SJCRH30 (cell line): ENCODE measurements at regions not wholly inside any gene's neighbourhood (a gene's known extent, or its start where the extent isn't known, plus 50 kb on each side); places are given as distances from the start of the nearest gene placed in this dataset.

ENCODE experiments used
- DNase-seq, 2 experiments: peaks; one replicate each; pipeline ENCODE4 v3.0.0-alpha.2; 2015 to 2020
- H3K27ac ChIP-seq: fragments of 250-450 bp; sonication (Bioruptor Pico); 2 replicates; pipeline ENCODE4 v1.5.1; 2020; ENCODE audit warnings: mild to moderate bottlenecking, moderate library complexity
- H3K27me3 ChIP-seq: fragments of 250-450 bp; sonication (Bioruptor Pico); 2 replicates; pipeline ENCODE4 v1.5.1; 2020; ENCODE audit warnings: mild to moderate bottlenecking, moderate library complexity
- H3K36me3 ChIP-seq: fragments of 250-450 bp; sonication (Bioruptor Pico); 2 replicates; pipeline ENCODE4 v1.5.1; 2020; ENCODE audit warnings: mild to moderate bottlenecking, moderate library complexity
- H3K4me1 ChIP-seq: fragments of 250-450 bp; sonication (Bioruptor Pico); 2 replicates; pipeline ENCODE4 v1.5.1; 2020; ENCODE audit warnings: mild to moderate bottlenecking, moderate library complexity
- H3K4me3 ChIP-seq: fragments of 250-450 bp; sonication (Bioruptor Pico); 2 replicates; pipeline ENCODE4 v1.5.1; 2020; ENCODE audit warnings: mild to moderate bottlenecking, moderate library complexity
- H3K9me3 ChIP-seq: fragments of 250-450 bp; sonication (Bioruptor Pico); replicated peaks from 2 replicates; pipeline ENCODE4 v1.5.1; 2020; ENCODE audit warnings: mild to moderate bottlenecking, moderate library complexity

DNA sequence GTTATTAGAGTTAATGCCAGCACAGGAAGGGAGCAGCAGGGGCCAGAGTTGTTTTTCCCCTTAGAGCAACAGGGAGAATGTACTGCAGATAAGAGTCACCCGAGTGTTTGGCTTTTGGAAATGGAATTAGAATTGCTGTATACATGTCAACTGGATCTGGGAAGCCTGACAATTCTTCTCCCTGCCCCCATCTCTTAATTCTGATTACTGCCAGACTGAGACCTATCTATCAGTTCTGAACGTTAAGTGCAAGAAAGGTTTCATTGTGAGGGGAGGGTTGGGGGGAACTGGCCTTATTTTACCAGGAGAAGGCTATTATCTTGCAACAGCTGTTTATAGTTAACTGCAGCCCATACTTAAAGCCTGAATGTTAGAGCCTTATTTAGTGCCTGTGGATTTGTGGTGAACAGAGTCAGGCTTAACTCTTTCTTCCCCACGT is 424.5 kb upstream of the CDH11 start:
- H3K27me3 ChIP-seq, result no peaks in the 10 kb centered on the region
- H3K4me1 ChIP-seq, result peaks cover 36% of the 10 kb centered on the region
- peaks cover 8% of the 10 kb centered on the region for H3K9me3 ChIP-seq
- no peaks in the 10 kb centered on the region for H3K36me3 ChIP-seq
- peak overlapping the region; percentile 65 for H3K27ac ChIP-seq
- peak; percentile 51 to 82 for DNase-seq
- H3K4me3 ChIP-seq, result peak overlapping the region; percentile 24

DNA sequence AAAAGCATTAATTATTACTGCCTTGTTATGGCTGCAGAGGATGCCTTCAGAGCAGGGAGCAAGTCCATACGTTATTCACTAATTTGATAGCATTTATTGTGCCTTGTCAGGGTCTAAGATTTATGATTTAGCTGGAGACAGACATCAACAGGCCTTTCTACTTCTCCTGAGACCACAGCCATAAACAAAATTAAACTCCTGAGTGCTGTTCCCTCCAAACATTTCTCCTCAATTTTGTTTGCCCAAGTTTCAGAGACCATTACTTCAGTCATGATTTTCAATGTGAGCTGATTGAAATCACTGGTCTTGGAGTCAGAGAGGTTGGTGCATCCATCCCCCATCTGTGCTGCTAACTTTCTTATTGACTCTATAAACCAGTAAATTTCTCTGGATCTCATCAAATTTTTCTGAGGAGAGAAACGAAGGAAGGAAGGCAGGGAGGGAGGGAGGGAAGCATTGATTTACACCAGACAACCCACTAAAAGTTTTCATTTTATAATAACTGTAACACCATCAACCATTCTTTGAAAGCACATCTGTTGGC is 423.6 kb upstream of the CDH11 start:
- DNase-seq, result no peak
- no peak overlapping the region for H3K27ac ChIP-seq
- peaks cover 36% of the 10 kb centered on the region for H3K4me1 ChIP-seq
- no peaks in the 10 kb centered on the region for H3K27me3 ChIP-seq
- no peaks in the 10 kb centered on the region for H3K36me3 ChIP-seq
- H3K9me3 ChIP-seq, result peaks cover 7% of the 10 kb centered on the region
- no peak overlapping the region for H3K4me3 ChIP-seq

DNA sequence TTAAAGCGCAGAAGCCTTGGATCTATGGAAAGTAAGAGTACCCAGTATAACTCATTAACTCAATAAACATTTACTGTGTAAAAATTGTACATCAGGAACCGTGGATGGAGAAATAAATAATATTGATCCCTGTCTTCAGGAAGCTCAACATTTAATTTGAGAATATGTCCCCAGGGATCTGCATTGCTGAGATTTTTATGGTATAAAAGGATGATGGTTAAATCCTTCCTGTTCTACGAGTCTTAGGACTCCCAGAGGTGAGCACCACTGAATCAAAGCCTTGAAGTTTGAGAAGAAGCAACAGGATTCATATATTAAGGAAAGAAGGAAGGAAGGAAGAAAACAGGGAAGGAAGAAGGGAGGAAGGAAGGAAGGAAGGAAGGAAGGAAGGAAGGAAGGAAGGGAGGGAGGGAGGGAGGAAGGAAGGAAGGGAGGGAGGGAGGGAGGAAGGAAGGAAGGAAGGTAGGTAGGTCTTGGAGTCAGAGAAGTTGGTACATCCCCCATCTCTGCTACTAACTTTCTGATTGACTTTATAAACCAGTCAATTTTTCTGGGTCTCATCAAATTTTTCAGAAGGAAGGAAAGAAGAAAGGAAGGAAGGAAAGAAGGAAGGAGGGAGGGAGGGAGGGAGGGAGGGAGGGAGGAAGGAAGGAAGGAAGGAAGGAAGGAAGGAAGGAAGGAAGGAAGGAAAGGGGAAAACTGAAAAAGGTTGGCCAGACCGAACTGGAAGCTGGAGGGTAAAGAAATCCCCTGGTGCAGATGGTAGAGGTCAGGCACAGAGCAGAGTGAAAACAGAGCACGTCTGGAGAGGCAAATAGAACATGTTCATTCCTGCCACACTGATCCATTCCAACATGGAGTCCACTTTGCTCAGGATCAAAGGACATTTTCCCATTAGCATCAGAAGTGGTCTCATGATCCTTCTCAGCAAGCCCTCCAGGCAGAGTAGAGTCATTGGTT is 422.2 kb upstream of the CDH11 start:
- H3K4me3 ChIP-seq, result no peak overlapping the region
- DNase-seq, result no peak
- no peaks in the 10 kb centered on the region for H3K36me3 ChIP-seq
- peaks cover 36% of the 10 kb centered on the region for H3K4me1 ChIP-seq
- H3K27me3 ChIP-seq, result no peaks in the 10 kb centered on the region
- H3K9me3 ChIP-seq, result 0 out of 2 replicates have a peak, but pooled peaks cover 3% of the 10 kb centered on the region
- H3K27ac ChIP-seq, result no peak overlapping the region

DNA sequence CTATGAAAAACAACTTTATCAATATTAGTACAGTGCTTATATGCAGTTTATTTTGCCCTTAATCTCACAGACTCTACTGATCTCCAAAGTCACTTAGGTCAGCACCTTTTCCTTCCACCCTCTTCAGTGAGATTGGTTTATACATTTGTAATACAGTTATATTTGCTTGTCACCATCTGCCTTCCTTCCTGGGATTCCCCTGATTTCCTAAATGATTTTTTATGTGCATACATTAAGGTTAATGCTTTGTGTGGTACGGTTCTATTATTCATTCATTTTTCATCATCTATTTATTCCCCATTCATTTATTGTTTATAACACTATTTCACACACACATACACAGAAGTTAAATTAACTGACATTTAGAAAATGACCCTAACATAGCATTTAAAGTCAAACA is 419.8 kb upstream of the CDH11 start:
- DNase-seq, result no peak
- Histone ChIP-seq H3K4me3 (no peak overlapping the region), H3K27ac (no peak overlapping the region), H3K27me3 (no peaks in the 10 kb centered on the region), H3K9me3 (0 out of 2 replicates have a peak, but pooled peaks cover 3% of the 10 kb centered on the region), H3K4me1 (peaks cover 15% of the 10 kb centered on the region), H3K36me3 (no peaks in the 10 kb centered on the region)

DNA sequence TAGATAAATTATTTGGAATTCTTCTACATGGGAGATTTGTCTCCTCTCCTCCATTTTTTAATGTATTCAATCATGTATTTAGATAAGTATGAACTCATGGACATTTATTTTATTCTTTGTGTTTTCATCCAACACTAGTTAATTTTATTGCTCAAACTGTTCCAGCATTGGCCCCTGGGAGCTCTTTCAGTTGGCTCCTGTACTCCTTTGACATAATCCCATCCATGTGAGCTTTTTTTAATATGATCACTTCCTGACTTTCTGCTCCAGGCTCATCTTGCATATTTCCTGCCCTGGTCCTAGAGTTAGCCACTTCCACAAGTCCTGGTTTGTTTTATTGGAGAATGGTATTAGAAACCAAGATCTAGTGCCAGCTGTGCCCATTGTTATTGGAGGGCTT is 419.0 kb upstream of the CDH11 start:
- Histone ChIP-seq H3K9me3 (0 out of 2 replicates have a peak, but pooled peaks cover 3% of the 10 kb centered on the region), H3K4me1 (peaks cover 7% of the 10 kb centered on the region), H3K36me3 (no peaks in the 10 kb centered on the region), H3K4me3 (no peak overlapping the region), H3K27ac (no peak overlapping the region), H3K27me3 (no peaks in the 10 kb centered on the region)
- DNase-seq, result no peak

DNA sequence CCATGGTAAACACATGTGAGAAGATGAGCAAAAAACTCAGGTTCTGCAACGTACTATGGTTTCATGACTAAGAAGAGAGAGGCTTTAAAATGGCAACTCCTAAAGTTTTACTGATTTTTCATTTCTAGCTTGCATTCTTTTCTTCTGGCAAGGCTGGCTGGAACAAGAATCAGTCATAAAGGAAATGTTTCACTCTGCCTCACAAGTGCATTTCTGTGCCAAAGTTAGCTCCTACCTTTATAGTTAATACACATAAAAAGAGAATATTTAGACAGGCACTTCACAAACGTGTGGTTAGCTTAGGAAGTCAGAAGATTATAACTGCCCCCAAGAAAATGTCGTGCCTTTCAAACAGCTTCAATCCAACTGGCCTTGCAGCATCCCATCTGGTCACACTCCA is 417.1 kb upstream of the CDH11 start:
- Histone ChIP-seq H3K36me3 (no peaks in the 10 kb centered on the region), H3K4me1 (no peaks in the 10 kb centered on the region; the same call in 1 of the 2 replicates), H3K4me3 (no peak overlapping the region), H3K27ac (no peak overlapping the region), H3K9me3 (0 out of 2 replicates have a peak, but pooled peaks cover 3% of the 10 kb centered on the region), H3K27me3 (no peaks in the 10 kb centered on the region)
- DNase-seq, result no peak

DNA sequence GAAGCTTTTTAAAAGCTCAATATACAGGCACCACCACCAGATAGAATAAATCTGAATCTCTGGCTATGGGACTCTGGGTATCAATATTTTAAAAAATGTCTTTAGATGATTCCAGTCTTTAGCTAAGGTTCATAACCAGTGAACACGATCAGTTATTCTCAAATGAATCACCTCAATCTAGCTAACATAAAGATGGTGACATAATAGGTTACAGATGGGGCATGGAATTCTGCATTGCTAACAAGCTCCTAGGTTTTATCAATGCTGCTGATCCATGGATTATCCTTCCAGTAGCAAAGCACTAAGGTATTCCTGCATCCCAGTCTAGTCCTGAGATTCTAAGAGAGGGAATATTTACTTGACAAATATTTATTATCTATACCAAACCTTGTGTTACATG is 415.5 kb upstream of the CDH11 start:
- Histone ChIP-seq H3K9me3 (0 out of 2 replicates have a peak, but pooled peaks cover 3% of the 10 kb centered on the region), H3K4me3 (no peak overlapping the region), H3K27me3 (no peaks in the 10 kb centered on the region), H3K27ac (no peak overlapping the region), H3K36me3 (no peaks in the 10 kb centered on the region), H3K4me1 (no peaks in the 10 kb centered on the region; the same call in 1 of the 2 replicates)
- no peak for DNase-seq

DNA sequence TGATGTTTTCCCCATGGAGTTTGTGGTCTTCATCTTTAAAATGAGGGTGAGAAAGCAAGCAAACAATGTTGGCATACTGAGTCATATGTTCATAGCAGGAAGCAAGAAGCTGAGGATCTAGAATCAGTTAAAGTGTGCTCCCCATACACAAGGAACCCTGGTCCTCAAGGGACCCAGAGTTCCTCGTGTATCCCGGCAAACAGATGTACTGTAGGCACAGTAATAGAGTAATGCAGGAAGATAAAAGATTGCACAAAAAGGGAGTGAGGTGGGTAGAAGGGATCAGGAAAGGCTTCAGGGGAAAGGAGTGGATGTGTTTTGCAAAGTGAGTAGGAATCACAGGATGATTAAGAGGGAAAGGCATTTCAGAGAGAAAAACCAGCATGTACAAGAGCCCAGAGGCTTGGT is 412.3 kb upstream of the CDH11 start:
- Histone ChIP-seq H3K36me3 (no peaks in the 10 kb centered on the region), H3K27ac (no peak overlapping the region), H3K9me3 (no peaks in the 10 kb centered on the region), H3K27me3 (no peaks in the 10 kb centered on the region), H3K4me3 (no peak overlapping the region), H3K4me1 (0 out of 2 replicates have a peak, but pooled peaks cover 3% of the 10 kb centered on the region)
- DNase-seq, result no peak

DNA sequence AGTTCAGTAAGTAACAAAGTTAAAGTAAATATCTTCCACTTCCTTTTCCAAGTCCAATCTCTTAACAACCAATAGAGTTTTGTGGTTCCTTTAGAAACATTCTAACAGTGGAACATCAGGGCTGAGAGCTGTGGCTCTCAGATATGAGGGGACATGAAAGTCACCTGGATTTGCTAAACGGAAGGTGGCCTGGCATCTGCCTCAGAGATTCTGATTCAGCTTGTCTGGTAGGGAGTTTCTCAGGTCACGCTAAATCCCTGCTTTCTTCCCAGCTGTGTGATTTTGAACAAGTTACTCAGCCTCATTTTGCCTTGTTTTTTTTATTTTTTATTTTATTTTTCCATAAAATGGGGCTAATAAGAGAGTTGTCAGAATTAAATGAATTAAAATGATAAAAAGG is 411.0 kb upstream of the CDH11 start:
- Histone ChIP-seq H3K27ac (no peak overlapping the region), H3K27me3 (no peaks in the 10 kb centered on the region), H3K4me1 (0 out of 2 replicates have a peak, but pooled peaks cover 3% of the 10 kb centered on the region), H3K36me3 (no peaks in the 10 kb centered on the region), H3K9me3 (no peaks in the 10 kb centered on the region), H3K4me3 (no peak overlapping the region)
- DNase-seq, result no peak

DNA sequence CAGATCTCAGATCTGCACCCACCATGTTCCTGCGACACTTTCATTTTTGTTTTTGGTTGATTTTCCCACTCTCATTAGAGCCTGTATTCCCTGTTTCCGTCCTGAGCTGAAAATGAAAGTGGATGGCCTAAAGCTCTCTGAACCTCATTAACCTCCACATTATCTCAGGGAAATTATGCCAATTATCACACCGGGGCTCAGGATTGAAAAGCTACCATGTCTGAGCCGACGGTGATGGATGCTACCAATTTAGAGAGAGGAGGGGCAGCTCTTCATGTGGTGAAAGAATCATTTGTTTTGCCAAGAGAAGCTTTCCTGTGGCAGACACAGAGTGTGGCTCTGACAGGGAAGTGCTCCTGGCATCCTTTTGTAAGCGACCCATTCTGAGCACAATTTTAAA is 410.4 kb upstream of the CDH11 start:
- no peak overlapping the region for H3K27ac ChIP-seq
- H3K27me3 ChIP-seq, result no peaks in the 10 kb centered on the region
- H3K36me3 ChIP-seq, result no peaks in the 10 kb centered on the region
- H3K4me1 ChIP-seq, result 0 out of 2 replicates have a peak, but pooled peaks cover 3% of the 10 kb centered on the region
- no peaks in the 10 kb centered on the region for H3K9me3 ChIP-seq
- H3K4me3 ChIP-seq, result no peak overlapping the region
- DNase-seq, result no peak

DNA sequence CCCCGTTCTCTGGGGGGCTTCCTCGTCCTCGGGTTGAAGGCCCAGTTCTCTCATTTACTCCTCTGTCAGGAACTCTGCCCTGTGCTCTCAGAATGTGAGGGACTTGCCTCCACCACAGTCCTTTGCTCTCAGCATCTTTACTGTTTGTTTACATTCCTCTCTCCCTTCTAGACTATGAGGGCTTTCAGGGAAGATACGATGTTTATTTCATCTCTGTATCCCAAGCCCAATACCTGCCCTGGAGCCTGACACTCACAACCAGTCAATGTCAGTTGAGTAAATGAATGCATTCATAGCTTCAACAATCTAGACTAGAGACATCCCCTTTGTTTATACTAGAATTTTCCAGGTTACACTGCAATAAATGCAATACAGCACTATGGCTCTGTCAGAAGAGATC is 409.6 kb upstream of the CDH11 start:
- no peaks in the 10 kb centered on the region for H3K27me3 ChIP-seq
- 0 out of 2 replicates have a peak, but pooled peaks cover 3% of the 10 kb centered on the region for H3K4me1 ChIP-seq
- H3K36me3 ChIP-seq, result no peaks in the 10 kb centered on the region
- H3K9me3 ChIP-seq, result no peaks in the 10 kb centered on the region
- no peak overlapping the region for H3K27ac ChIP-seq
- H3K4me3 ChIP-seq, result no peak overlapping the region
- DNase-seq, result no peak

DNA sequence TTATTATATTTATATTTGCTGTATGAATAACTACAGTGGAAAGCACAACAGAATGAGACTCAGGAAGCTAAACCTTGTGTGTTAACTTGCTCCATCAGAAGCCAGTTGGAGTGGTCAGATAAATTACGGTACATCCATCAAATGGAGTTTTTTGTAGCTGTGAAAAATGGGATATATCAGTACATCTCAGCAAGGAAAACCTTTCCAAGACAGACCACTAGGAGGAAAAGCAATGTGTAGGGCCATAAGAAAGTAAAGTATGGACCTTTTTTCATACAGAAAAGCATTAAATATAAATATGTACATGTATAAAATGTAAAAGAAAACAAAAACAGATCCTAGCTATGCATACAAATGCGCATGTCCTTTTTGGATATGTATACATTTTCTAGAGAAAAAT is 403.8 kb upstream of the CDH11 start:
- peaks cover 19% of the 10 kb centered on the region for H3K4me1 ChIP-seq
- no peak for DNase-seq
- no peak overlapping the region for H3K4me3 ChIP-seq
- H3K27me3 ChIP-seq, result no peaks in the 10 kb centered on the region
- no peaks in the 10 kb centered on the region for H3K36me3 ChIP-seq
- H3K9me3 ChIP-seq, result no peaks in the 10 kb centered on the region
- peak overlapping the region; percentile 34 for H3K27ac ChIP-seq

DNA sequence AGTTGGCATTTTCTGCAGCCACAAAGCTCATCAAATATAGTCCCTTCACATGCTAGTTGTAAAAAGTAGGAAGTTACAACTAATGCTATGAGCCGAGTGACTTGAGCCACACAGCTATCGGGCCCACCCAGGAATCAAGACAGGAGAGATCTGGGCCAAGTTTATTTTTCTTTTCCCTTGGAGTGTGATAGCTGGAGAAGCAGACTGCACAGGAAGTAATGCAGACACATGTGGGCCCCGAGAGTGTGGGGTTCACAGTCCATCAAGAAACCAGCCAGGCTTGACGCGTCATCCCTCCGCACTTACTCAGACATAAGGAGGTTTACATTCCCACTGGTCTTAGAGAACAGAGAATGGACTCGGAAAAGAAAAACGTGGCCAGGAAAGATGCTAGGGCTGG is 403.1 kb upstream of the CDH11 start:
- Histone ChIP-seq H3K27ac (peak overlapping the region; percentile 34), H3K4me3 (no peak overlapping the region), H3K27me3 (no peaks in the 10 kb centered on the region), H3K4me1 (peaks cover 19% of the 10 kb centered on the region), H3K36me3 (no peaks in the 10 kb centered on the region), H3K9me3 (no peaks in the 10 kb centered on the region)
- DNase-seq, result peak; percentile 60 to 61

DNA sequence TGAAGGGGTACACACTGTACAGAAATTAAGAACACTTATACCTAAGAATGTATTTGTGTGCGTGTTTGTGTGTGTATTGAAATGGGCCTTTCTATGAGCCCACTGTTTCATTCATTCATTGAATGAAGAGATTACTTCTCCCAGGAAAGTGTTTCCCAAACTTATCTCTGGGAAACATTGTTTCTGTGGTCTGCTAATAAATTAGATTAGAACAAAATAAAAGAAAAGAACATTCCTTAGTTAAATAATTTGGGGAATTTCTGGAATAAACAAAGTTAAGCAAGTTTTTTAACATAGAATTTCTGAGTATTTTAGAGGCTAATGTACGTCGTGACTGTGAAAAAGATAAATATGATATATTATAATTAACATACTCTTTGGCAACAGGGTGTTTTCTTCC is 402.4 kb upstream of the CDH11 start:
- Histone ChIP-seq H3K27me3 (no peaks in the 10 kb centered on the region), H3K27ac (peak overlapping the region; percentile 34), H3K4me1 (peaks cover 19% of the 10 kb centered on the region), H3K4me3 (no peak overlapping the region), H3K9me3 (no peaks in the 10 kb centered on the region), H3K36me3 (no peaks in the 10 kb centered on the region)
- DNase-seq, result no peak

DNA sequence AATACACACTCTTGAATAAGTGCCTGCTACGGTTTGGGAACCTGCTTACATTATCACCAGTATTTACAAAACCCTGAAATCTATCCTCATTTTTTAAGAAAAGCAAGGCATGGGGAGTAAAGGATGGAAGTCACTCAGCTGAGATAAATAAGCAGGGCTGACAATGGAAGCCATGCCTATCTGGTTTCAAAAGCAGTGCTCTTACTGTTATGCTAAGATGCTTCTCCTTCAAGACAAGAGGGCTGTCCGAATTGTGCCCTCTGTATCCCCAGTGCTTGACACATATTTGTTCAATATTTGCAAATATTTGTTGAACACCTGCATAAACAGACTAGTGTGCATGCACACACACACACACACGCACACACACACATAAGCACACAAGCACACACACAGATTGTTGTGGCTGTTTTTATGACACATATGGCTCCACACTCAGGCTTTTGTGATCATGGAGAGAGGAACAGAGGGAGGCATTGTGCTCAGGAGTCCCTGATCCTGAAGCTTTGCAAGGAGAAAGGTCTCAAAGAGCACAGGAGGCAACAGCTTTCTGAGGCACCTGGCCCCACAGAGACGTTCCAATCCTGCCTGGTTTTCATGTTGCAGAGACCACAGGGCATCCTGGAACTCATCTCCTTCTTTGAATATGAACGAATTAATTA is 401.6 kb upstream of the CDH11 start:
- no peaks in the 10 kb centered on the region for H3K36me3 ChIP-seq
- peaks cover 19% of the 10 kb centered on the region for H3K4me1 ChIP-seq
- no peaks in the 10 kb centered on the region; the same call in 1 of the 2 replicates for H3K9me3 ChIP-seq
- H3K4me3 ChIP-seq, result no peak overlapping the region
- no peaks in the 10 kb centered on the region for H3K27me3 ChIP-seq
- no peak overlapping the region for H3K27ac ChIP-seq
- DNase-seq, result peak in 1 of 2 experiments; percentile 42
